ENCODE measurements at regions not wholly inside any gene's neighbourhood (a gene's known extent, or its start where the extent isn't known, plus 50 kb on each side); places are given as distances from the start of the nearest gene placed in this dataset.

DNA sequence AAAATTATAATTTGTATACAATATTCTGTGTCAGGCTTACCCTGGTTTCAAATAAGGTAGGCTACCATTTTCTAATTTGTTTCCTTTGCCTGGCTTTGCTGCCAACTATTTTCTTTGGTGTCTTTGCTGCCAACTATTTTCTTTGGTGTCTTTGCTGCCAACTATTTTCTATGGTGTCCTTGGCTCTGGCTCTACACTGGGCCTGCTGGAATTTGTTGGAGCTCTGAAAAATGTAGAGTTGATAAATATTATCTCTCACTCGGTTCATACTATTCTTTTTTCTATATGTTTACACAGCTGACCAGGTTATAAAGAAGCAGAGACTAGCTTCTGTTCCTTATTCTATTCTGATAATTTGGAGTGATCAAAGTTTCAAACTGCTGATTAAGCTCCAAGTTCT is 768.0 kb upstream of the PHF14 start:
- TF ChIP-seq FEZF1 (tag by site-specific recombination; IDR thresholded peaks at IDR 0.05), result no peak
- TF ChIP-seq ZNF121 (tag by site-specific recombination; IDR thresholded peaks at IDR 0.05), result no peak
- no peak for TF ChIP-seq ZNF274 (IDR thresholded peaks at IDR 0.05; ENCODE audit: low read length)
- TF ChIP-seq ZNF274 (tag by site-specific recombination; IDR thresholded peaks at IDR 0.05; ENCODE audit: borderline replicate concordance), result no peak
- TF ChIP-seq ZNF157 (tag by site-specific recombination; IDR thresholded peaks at IDR 0.05), result no peak
- TF ChIP-seq CTCF (tag by site-specific recombination; IDR thresholded peaks at IDR 0.05), result no peak
- no peak for TF ChIP-seq ZNF777 (tag by site-specific recombination; IDR thresholded peaks at IDR 0.05; ENCODE audit: borderline replicate concordance)
- TF ChIP-seq ZNF629 (tag by site-specific recombination; IDR thresholded peaks at IDR 0.05), result no peak
- no peak for TF ChIP-seq ZNF837 (tag by site-specific recombination; IDR thresholded peaks at IDR 0.05)
- TF ChIP-seq BCL11A (tag by site-specific recombination; IDR thresholded peaks at IDR 0.05; ENCODE audit: low read depth), result no peak
- no peak for TF ChIP-seq ZNF76 (tag by site-specific recombination; IDR thresholded peaks at IDR 0.05; ENCODE audit: borderline replicate concordance, low read depth)
- TF ChIP-seq ZFP3 (tag by site-specific recombination; IDR thresholded peaks at IDR 0.05; ENCODE audit: low read depth), result no peak
- no peak for TF ChIP-seq ZNF354C (tag by site-specific recombination; IDR thresholded peaks at IDR 0.05; ENCODE audit: borderline replicate concordance, low read depth)
- TF ChIP-seq REST (tag by site-specific recombination; IDR thresholded peaks at IDR 0.05), result no peak

Measured in HEK293 (cell line).